ENCODE measurements at regions not wholly inside any gene's neighbourhood (a gene's known extent, or its start where the extent isn't known, plus 50 kb on each side); places are given as distances from the start of the nearest gene placed in this dataset.

- DNase-seq (ENCODE audit: insufficient read length, low spot score, missing footprints): no peak
- Histone ChIP-seq H3K4me1 (ENCODE audit: insufficient read depth, low read length) (no peaks in the 10 kb centered on the region), H3K4me3 (ENCODE audit: insufficient read depth, low read length) (no peak overlapping the region), H3K79me2 (ENCODE audit: insufficient read depth, low read length) (no peaks in the 10 kb centered on the region), H3K27me3 (ENCODE audit: insufficient read depth, low read length) (no peaks in the 10 kb centered on the region), H3K27ac (ENCODE audit: low read depth, low read length) (no peak overlapping the region), H3K4me2 (ENCODE audit: insufficient read depth, low read length) (no peak overlapping the region), H3K9me3 (ENCODE audit: low read depth, low read length) (no peaks in the 10 kb centered on the region), H3K36me3 (ENCODE audit: insufficient read depth, low read length) (no peaks in the 10 kb centered on the region), H2AFZ (ENCODE audit: low read length) (no peak overlapping the region), H4K20me1 (ENCODE audit: insufficient read depth, low read length) (no peaks in the 10 kb centered on the region)
- TF ChIP-seq CTCF (IDR thresholded peaks at IDR 0.05; ENCODE audit: extremely low read depth, low read depth, low read length): no peak
These were observed 106.2 kb downstream of the TM2D1 start for GRCh38 chr1:61618755-61619154.

DNA sequence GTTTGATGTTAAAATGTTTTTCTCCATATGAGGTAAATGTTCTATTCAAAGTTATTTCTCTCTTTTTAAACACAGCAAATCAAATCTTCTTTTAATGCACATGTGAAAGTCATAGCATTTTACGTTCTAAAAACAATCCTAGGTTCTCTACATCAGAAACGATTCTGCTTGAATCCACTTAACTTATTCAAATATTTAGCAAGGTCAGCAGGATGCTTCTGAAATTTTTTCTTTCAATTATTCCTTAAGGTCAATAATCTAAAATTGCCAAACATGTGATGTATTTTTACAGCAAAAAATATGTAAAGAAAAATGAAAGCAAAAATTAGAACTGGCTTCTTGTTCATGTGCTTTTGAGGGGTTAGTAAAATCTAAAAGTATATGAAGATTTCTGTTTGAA, 106.7 kb downstream of the TM2D1 start:
- no peaks in the 10 kb centered on the region for H4K20me1 ChIP-seq (ENCODE audit: insufficient read depth, low read length)
- no peak for DNase-seq (ENCODE audit: insufficient read length, low spot score, missing footprints)
- no peak overlapping the region for H3K27ac ChIP-seq (ENCODE audit: low read depth, low read length)
- no peaks in the 10 kb centered on the region for H3K9me3 ChIP-seq (ENCODE audit: low read depth, low read length)
- no peak overlapping the region for H3K4me2 ChIP-seq (ENCODE audit: insufficient read depth, low read length)
- TF ChIP-seq CTCF (IDR thresholded peaks at IDR 0.05; ENCODE audit: extremely low read depth, low read depth, low read length): no peak
- no peaks in the 10 kb centered on the region for H3K4me1 ChIP-seq (ENCODE audit: insufficient read depth, low read length)
- no peaks in the 10 kb centered on the region for H3K79me2 ChIP-seq (ENCODE audit: insufficient read depth, low read length)
- no peaks in the 10 kb centered on the region for H3K36me3 ChIP-seq (ENCODE audit: insufficient read depth, low read length)
- no peak overlapping the region for H3K4me3 ChIP-seq (ENCODE audit: insufficient read depth, low read length)
- H2AFZ ChIP-seq (ENCODE audit: low read length): no peak overlapping the region
- no peaks in the 10 kb centered on the region for H3K27me3 ChIP-seq (ENCODE audit: insufficient read depth, low read length)

DNA sequence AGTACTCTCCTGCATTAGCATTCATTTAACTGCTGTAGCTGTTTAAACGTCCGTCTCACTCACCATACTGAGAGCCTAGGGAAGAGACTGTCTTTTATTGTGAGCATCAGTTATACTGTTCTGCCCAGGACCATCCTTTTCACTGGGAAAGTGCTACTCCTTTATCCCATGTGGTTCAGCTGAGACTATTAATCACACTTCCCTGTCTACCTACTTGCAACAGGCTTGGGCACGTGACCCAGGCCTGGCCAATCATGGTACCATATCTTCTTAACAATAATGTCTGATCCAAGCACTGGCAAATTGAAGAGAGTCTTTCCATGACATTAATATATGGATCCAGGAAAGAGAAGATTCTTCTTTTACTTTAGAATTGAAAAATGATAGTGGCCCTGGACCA, 108.1 kb downstream of the TM2D1 start:
- no peak overlapping the region for H3K4me2 ChIP-seq (ENCODE audit: insufficient read depth, low read length)
- H3K4me1 ChIP-seq (ENCODE audit: insufficient read depth, low read length): no peaks in the 10 kb centered on the region
- DNase-seq (ENCODE audit: insufficient read length, low spot score, missing footprints): no peak
- TF ChIP-seq CTCF (IDR thresholded peaks at IDR 0.05; ENCODE audit: extremely low read depth, low read depth, low read length): no peak
- H2AFZ ChIP-seq (ENCODE audit: low read length): no peak overlapping the region
- no peaks in the 10 kb centered on the region for H3K79me2 ChIP-seq (ENCODE audit: insufficient read depth, low read length)
- H3K27me3 ChIP-seq (ENCODE audit: insufficient read depth, low read length): no peaks in the 10 kb centered on the region
- no peaks in the 10 kb centered on the region for H3K9me3 ChIP-seq (ENCODE audit: low read depth, low read length)
- H3K36me3 ChIP-seq (ENCODE audit: insufficient read depth, low read length): no peaks in the 10 kb centered on the region
- H3K27ac ChIP-seq (ENCODE audit: low read depth, low read length): no peak overlapping the region
- no peaks in the 10 kb centered on the region for H4K20me1 ChIP-seq (ENCODE audit: insufficient read depth, low read length)
- H3K4me3 ChIP-seq (ENCODE audit: insufficient read depth, low read length): no peak overlapping the region

- Histone ChIP-seq H2AFZ (ENCODE audit: low read length) (no peak overlapping the region), H3K9me3 (ENCODE audit: low read depth, low read length) (no peaks in the 10 kb centered on the region), H3K79me2 (ENCODE audit: insufficient read depth, low read length) (no peaks in the 10 kb centered on the region), H3K4me3 (ENCODE audit: insufficient read depth, low read length) (no peak overlapping the region), H3K27me3 (ENCODE audit: insufficient read depth, low read length) (no peaks in the 10 kb centered on the region), H3K4me1 (ENCODE audit: insufficient read depth, low read length) (no peaks in the 10 kb centered on the region), H3K36me3 (ENCODE audit: insufficient read depth, low read length) (no peaks in the 10 kb centered on the region), H3K27ac (ENCODE audit: low read depth, low read length) (no peak overlapping the region), H3K4me2 (ENCODE audit: insufficient read depth, low read length) (no peak overlapping the region), H4K20me1 (ENCODE audit: insufficient read depth, low read length) (no peaks in the 10 kb centered on the region)
- no peak for TF ChIP-seq CTCF (IDR thresholded peaks at IDR 0.05; ENCODE audit: extremely low read depth, low read depth, low read length)
- DNase-seq (ENCODE audit: insufficient read length, low spot score, missing footprints): no peak
These were observed 112.3 kb downstream of the TM2D1 start for GRCh38 chr1:61612602-61613001.
